HG02981 (cell line): ENCODE measurements at regions not wholly inside any gene's neighbourhood (a gene's known extent, or its start where the extent isn't known, plus 50 kb on each side); places are given as distances from the start of the nearest gene placed in this dataset.

Source experiments
- ATAC-seq: cut with Tn5 transposase; IDR thresholded peaks from one replicate; pipeline ENCODE4 v1.9.1; 2021; ENCODE audit warnings: mild to moderate bottlenecking, moderate library complexity; ENCODE audit not compliant: unreplicated experiment

DNA sequence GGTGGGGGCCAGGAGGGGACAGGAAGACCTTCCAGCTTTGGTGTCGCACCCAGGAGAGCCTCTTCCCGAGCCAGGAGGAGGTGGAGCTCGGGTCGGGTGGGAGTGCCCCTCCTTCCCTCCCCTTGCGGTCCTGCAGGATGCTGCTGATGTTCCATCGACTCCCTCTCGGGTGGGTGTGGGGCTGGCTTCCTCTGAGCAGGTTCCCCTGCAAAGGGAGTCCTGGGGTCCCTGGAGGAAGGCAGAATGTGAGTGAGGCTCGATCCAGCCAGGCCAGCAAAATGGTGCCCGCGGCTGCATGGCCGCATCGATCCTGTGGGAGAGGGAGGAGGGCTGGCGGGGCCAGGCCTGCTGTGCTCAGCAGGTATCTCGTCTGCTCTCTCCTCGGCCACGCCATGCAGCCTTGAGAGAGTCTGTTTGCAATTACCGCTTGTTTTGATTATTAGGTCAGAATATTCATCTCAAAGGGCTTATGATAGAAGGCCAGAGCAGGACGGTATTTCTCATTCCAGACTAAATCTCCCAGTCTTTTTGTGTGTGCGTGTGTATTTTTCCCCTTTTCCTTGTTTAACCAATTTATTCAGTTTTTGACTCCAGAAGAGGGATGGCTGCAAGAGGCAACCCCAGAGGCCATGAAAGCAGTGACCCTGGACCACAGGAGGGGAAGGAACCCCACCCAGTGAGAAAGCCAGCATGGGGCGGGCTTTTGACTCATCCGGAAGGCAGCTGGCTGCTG is 137.3 kb upstream of the ZMIZ1 start:
- ATAC-seq: no peak

GRCh38 chr10:78932054-78932386 is 136.7 kb upstream of the ZMIZ1 start:
- no peak for ATAC-seq

DNA sequence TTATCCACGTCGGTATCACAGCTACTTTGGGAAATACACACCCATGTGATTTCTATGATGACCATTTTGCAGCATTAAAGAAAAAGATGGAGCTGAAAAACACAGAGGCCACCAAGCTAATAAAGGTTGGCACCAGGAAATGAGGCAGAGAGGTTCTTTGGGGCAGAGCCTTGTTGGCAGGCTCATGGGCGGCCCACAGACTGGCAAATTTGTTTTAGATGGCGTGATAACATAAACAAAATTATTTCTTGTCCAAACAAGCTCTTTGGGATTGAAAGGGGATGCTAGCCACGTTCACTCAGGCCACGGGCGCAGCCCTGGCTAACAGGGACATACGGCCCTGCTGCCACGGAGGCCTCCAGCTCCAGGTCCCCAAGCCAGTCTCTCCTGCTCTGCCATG is 135.9 kb upstream of the ZMIZ1 start:
- no peak for ATAC-seq

DNA sequence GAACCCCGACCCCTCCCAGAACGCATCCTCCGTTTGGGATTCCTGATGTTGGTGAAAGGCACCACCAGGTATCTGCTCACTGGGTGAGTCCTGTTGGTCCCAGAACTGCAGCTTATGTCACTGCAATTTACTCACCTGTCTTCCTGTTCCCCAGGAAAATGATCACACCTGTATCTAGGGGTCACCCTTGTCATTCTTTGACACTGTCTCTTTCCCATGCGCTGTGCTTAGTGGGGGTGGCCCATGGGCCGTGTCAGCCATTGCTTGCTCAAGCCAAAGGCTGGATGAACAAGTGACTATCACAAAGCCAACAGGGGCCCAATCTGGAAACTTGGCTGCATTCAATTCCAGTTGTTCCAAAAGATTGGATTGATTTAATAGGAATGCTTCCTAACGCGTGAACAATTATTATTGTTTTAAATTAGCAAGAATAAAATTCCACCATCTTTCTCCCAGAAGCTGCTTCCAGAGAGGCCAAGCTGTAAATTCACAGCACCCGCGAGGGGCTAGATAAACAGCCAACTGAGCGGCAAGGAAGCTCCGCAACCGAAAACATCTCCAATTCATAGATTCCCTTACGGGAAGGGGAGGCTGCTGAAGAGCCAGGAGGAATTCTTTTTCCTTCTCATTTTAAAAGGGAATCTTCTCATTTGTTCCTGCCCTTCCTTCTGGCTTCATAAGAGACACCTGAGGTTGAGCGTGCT is 134.8 kb upstream of the ZMIZ1 start:
- ATAC-seq: no peak

DNA sequence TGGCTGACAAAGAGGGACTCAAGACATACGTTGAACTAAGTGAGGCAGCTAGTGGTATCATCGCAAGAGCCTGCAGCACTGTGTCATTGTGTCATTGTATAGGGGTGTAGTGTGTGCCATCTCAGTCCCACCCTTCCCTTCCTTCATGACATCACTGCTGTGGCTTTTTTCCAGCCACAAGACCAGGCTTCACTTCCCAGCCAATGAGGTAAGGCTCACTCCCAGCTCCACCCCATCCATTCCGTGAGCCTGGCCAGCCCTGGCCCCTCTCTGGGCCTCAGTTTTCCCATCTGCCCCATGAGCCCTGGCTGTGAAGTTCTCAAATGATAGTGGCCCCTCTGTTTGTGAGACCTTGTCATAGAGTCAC is 134.3 kb upstream of the ZMIZ1 start:
- no peak for ATAC-seq

DNA sequence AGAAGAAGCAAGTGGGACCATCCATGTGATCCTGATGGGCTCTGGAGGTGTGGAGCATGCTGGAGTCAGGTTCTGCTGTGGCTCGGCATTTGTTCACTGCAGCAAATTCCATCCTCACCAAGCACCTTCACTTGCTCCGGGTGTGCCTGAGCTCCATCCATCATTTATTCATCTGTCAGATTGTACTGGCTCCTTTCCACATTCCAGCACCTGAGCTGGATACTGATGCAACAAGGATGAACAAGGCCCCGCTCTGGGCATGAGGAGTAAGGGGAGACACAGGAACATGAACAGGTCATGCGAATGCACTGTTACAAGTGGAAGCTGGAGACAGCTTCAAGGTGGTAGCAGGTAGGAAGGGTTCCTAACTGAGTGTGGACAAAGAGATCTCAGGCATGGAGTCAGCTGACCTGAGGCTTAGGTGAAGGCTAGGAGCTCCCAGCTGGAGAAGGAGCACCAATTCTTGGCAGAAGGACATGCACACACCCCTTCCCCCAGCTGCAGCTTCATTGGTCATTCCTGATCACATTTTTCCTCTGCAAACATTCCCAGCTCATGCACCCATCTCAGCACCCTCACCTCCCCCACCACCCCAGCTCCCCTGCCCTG is 133.7 kb upstream of the ZMIZ1 start:
- ATAC-seq: no peak

DNA sequence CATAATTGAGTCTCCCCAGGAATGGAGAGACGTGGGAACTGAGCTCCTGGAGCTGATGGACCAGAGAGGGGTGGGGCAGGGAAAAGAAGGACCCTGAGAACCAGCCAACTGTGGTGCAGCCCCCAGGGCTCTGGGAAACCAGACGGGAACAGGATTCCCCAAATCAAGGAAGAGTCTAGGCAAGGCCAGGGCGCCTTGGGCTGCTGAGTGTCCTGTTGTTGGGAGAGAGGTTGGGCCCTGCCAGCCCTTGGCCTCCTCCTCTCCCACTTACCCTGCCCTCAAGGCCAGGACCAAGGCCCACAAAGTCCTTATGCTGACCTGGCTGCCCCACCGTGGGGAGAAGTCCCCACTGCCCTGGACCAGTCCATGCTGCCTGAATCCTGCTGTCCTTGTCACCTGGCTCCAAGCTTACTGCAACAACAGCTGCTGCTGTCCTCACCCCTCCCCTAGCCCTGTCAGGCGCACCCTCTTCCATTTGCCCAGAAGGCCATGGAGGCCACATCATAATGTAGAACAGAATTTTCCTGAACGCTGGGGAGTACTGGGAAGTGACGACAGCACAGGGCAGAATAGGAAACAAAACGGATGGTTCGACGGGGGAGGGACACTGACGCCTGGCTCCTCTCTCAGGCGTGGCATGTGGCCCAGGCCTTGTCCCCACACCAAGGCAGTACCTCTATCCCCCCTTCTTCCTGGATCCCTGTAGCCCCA is 132.9 kb upstream of the ZMIZ1 start:
- no peak for ATAC-seq

GRCh38 chr10:78936412-78937342 is 132.1 kb upstream of the ZMIZ1 start:
- ATAC-seq: no peak

DNA sequence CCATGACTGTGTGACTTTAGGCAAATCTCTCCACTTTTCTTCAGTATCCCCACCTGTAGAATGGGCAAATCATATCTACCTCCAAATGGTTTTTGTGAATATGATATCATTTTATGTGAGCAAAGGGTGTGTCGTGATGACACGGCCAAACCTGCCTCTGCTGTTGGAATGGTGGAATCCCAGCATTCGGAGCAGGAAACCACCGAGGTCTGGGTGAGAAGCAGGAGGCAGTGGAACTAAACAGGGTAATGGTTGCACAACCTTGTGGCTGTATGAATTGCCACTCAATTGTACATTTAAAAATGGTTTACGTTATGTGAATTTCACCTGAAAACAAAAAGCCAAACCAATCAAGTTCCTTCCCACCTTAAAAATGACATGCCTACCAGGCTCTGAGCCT is 131.4 kb upstream of the ZMIZ1 start:
- ATAC-seq: no peak

- ATAC-seq: no peak
These were observed 130.7 kb upstream of the ZMIZ1 start for GRCh38 chr10:78937800-78938694.

GRCh38 chr10:78938695-78939672 is 129.8 kb upstream of the ZMIZ1 start:
- no peak for ATAC-seq

GRCh38 chr10:78942091-78942501 is 126.7 kb upstream of the ZMIZ1 start:
- ATAC-seq: no peak

GRCh38 chr10:78944723-78945312 is 123.9 kb upstream of the ZMIZ1 start:
- no peak for ATAC-seq

DNA sequence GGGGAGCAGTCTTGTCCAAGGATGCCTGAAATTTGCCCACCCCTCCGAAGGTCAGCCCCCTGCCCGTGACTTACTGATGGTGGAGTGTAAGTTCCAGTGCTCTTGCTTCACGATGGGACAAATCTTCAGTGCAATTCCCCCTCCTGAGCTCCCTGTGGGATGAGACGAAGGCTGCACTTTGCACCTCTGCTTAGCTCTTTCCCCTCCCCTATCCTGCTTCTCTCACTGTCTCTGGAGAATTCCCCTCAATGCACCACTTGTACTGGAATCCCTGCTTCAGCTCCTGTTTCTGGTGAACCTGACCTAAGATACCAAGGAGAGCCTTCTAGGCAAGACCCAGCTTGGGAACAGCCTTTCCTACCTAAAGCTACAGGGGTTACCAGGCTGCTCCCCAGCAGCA is 122.9 kb upstream of the ZMIZ1 start:
- ATAC-seq: no peak

DNA sequence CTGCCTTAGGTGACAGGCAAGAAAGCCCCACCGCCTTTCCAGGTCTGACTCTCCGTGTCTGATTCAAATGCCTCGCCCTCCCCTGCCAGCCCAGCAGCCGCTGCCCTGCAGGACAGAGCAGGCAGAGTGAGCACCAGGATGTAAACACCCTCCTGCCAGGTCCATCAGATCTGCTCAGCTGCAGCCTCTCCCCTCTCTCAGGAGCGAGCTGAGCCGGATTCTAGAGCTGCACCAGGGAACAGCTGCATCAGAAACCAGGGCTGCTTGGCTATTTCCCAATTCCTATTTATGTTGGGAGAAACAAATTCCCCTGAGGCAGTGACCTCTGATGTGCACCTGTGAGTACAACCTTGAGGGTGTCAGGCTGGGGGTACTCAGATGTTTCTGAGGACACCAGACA is 121.5 kb upstream of the ZMIZ1 start:
- ATAC-seq: no peak

- no peak for ATAC-seq
These were observed 121.0 kb upstream of the ZMIZ1 start for GRCh38 chr10:78947733-78948132.

DNA sequence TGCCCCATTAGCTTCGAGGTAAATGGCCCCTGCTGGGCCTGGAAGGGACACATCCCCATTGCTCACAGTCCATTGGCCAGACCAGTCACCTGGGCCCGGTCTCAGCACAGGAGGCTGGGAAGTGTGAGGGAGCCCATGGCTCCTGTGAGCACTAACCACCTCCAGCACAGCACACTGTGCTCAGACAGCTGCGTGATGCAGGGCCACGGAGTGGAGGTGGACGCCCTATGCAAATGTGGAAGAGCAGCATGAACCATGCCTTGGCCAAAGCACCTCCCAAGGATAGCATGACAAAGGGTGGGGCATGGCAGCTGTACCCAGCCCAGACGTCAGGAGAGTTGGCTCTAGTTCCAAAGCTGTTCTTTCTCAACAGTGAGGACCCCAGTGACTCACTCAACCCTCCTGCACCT is 120.1 kb upstream of the ZMIZ1 start:
- no peak for ATAC-seq
